CD4-positive, alpha-beta T cell treated with Interleukin-6 for 4 hours (primary cell): ENCODE measurements at regions not wholly inside any gene's neighbourhood (a gene's known extent, or its start where the extent isn't known, plus 50 kb on each side); places are given as distances from the start of the nearest gene placed in this dataset.

ENCODE experiments used
- DNase-seq: peaks from one replicate; pipeline ENCODE4 v3.0.0-alpha.2; 2020; ENCODE audit warnings: mixed read lengths

- DNase-seq: no peak
Observed at GRCh38 chr7:17660116-17660515, 280.2 kb downstream of the SNX13 start.

DNA sequence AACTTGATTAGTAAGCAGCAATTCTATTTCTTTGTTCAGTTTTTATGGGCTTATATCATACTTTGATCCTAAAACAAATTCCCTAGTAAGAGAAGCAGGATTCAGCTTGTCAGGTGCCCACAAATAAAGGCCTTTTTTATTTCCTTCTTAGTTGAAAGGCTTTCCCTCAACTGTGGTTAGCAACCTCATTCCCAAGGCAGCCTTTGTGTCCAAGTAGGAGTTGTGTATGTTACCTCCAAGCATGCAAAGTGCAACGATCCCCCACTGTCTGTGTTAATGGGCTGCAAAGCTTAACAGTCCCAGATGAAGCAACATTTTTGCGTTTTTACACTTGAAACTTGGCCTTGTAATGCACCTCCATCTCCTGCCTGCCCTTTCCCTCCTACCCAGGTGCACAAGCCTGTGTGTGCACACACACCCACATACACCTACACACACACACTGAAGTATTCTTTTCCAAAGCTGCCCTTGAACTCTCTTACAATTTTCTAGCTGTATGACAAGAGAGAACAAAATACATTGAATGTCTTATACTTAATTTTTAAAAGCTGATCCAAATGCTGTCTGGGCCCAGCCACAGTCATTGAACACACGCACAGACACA, 278.2 kb downstream of the SNX13 start:
- no peak for DNase-seq

DNA sequence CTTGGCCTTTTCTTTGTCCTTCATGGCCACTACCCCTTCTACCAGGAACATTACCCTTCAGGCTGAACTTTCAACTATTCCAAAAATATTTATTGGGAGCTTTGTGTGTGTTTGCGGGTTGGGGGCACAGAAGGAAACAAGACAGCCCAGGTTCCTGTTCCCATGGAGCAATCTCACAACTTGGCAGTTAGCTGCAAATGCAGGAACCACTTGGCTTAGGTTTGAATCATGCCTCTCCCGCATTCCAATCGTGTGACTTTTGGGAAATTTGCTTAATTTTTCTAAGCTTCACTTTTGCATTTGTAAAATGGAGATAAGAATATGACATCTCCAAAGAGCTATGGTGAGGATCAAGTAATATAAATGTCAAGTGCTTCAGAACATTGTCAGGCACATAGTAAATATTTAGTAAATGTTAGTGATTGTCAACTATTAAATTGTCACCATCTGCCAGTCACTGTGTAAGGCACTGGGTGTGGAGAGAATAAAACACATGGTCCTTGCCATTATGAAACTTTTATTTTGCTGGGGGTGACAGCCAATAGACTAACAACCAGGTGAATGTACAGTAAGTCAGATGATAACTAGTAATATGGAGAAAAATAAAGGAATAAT, 277.1 kb downstream of the SNX13 start:
- DNase-seq: no peak

- DNase-seq: no peak
Observed at GRCh38 chr7:17665029-17665428, 275.3 kb downstream of the SNX13 start.

- no peak for DNase-seq
Observed at GRCh38 chr7:17668122-17668521, 272.2 kb downstream of the SNX13 start.

- no peak for DNase-seq
Observed at GRCh38 chr7:17669204-17669603, 271.1 kb downstream of the SNX13 start.

DNA sequence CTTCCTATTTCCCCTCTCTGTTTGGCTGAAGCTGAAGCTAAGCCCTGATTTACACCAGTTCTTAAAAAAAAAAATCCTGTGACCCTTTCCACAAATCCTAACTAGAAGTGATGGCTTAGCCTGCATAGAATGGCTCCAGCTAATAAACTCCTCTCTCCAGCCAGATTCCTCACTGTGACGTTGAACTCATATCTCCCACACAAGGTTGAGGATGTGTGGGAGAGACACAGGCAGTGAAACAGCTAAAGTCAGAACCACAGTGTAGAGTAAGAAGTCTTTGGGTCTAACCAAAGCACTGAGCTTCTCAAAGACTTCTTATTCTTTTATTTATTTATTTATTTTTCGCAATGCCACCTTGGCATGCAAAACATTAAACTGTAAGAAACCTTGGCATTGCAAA, 268.3 kb downstream of the SNX13 start:
- DNase-seq: no peak

GRCh38 chr7:17672783-17673182, 267.5 kb downstream of the SNX13 start:
- DNase-seq: no peak

- DNase-seq: no peak
Observed at GRCh38 chr7:17674166-17674942, 265.9 kb downstream of the SNX13 start.

GRCh38 chr7:17674943-17675608, 265.2 kb downstream of the SNX13 start:
- no peak for DNase-seq

DNA sequence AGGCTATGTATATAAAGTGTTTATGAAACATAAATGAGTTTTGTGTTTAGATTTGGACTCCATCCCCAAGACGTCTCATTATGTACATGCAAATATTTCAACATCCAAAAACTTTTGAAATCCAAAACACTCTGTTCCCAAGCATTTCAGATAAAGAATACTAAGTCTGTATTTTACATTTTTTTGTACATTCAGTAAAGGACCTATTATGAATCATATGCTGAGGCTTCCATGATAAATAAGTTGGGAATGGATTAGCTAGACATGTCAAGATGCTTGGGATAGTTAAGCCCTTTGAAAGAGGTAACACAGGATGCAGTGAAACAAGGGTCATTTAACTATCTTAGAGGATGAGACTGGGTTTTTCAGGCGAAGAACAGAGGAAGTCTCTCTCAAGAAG, 262.9 kb downstream of the SNX13 start:
- no peak for DNase-seq

- no peak for DNase-seq
Observed at GRCh38 chr7:17678896-17679295, 261.4 kb downstream of the SNX13 start.

GRCh38 chr7:17679458-17679857, 260.8 kb downstream of the SNX13 start:
- no peak for DNase-seq

- no peak for DNase-seq
Observed at GRCh38 chr7:17680026-17680425, 260.3 kb downstream of the SNX13 start.

DNA sequence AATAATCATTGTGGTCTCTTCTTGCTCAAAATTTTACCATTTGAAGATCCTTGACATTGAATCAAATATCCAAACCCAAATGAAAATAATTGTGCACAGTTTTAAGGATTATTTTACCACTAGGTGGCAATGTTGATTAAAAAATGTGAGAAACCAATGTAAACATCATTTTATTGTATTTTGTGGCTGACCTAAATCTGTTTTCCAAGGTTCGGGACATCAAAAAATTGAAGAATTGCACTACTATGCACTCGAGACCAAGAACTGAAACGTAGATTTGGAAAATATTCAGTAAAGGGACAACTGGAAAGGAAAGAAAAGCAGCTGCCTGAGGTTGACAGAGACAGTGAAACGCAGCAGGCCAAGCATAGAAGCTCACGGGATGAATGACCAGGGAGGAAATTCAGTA, 259.3 kb downstream of the SNX13 start:
- DNase-seq: no peak

DNA sequence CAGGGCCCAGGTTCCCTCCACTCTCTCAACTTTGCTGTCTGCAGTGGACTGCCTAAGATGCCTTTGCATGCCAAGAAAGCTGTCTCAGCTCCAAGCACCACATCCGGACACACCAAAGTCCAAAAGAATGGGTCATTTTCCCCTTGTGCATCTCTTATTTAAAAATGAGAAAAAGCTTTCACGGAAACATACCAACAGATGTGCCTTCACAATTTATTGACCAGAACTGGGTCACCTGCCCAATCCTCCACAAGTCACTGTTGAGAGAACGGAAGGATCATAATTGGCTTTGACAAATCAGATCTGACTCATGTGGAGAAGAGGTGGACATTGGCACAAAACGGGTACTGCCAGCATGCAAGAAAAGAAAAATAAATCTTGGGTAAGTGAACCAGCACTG, 258.3 kb downstream of the SNX13 start:
- DNase-seq: no peak

DNA sequence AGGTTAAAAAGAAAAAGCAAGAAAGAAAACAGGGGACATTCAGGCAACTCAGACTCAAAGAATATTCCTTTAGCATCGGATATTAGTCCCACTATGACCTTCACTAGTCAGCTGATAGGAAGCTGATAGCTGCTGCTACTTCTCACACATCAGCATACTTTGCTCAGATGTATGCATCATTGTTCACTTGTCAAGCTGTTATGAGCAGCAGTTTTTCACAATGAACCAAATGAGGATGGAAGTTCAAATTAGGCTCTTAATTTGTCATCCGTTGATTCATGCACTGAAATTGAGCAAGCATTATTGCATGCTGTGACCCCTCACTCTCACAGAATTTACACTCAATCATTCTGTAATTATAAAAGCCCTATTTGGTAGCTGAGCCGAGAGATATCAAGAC, 257.7 kb downstream of the SNX13 start:
- no peak for DNase-seq

DNA sequence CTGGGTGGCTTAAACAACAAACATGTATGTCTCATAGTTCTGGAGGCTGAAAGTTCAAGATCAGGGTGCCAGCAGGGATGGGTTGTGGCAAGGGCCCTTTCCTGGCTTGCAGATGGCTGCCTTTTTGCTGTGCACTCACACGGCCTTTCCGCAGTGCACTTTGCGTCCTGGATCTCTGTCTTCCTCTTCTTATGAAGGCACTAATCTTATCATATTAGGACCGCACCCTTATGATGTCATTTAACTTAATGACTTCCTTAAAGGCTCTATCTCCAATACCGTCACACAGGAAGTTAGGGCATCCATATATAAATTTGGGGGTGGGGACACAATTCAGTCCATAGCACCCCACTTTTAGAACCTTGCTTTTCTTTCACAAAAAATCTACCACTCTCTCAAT, 255.2 kb downstream of the SNX13 start:
- no peak for DNase-seq

DNA sequence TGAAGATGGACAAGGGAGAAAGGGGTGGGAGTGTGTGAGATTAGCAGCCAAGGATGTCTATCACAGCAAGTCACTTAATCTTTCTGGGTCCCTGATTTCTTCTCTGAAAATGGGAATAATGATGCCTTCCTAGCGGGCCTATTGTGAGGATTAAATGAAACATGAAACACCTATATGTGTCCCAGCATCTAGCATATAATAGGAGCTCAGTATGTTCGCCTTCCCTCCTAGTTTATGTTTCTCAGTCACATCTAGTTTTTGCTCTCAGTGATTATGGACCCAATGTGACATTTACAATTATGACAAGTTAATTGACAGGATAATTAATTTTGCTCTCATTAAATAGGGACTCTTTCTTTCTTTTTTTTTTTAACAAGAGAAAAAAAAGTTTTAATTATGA, 252.9 kb downstream of the SNX13 start:
- DNase-seq: no peak

DNA sequence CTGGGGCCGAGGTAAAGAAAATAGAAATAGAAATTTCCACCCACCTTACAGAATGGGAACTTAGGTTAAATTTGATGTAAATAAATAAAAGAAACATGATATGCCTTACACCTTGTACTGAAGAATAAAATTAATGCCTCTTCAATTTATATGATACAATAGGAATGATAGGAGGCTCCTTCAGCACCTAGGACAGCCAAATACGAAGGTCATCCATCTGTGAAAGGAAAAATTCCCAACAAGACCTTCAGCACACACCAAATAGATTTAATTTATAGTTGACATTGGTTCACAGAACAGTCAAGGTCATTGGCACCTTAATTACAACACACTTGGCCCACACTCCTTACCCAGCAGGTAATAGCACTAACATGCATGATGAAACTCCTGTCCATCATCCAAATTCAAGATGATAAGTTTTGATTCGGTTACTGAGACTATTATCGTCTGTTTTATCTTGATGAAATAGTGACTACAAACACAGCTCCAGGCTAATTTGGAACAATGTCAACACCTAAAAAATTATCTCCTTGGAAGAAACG, 250.9 kb downstream of the SNX13 start:
- DNase-seq: no peak

DNA sequence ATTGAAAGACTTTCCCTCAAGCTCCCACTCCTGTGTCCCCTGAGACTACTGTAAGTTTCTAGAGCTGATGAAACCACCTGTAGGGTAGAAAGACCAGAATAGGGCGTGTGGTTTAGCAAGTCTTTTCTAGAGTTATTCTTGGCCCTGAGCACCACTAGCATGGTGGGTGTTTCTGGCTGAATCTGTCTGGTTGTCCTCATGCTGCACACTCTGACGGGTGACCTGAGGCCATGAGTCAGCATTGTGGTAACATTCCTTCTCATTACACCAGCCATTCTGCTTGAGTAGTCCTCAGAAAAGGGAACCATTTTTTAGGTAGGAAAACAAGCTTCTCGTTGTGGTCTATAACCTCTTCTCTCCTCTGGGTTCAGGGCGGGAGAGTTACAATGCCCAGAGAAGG, 250.3 kb downstream of the SNX13 start:
- no peak for DNase-seq

GRCh38 chr7:17696422-17696821, 243.9 kb downstream of the SNX13 start:
- no peak for DNase-seq

DNA sequence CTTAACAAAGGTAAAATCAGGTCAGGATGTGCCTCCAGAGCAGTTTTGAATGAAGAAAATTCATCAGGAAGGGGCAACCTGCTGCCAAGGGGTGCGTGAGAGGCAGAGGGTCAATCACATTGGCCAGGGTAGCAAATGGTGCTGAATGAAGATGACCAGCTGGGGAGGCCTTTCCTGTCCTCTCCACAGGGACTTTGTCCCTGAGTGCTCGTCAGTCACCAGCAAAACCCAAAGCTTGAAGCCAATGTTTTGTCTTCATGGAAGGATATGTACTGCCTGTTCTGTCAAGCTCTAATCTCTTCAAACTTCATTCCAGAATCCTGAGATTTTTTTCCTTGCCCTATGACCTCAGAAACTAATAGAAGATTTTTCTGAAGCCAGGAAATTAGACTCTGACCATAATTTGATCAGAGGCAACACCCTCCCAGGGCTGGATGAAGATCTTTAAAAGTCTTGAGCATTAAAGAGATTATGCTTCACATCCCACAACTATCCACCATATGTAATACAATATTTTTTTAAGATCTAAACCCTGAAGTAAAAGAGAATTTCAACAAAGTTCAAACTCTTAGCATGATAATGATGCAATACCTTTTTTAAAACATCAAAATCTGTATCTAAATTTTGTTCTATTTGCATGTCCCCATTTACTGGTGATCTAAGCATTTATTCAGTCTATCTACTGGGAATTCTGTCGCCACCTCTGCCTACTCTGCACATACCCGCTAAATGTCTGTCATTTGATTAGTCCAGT, 243.0 kb downstream of the SNX13 start:
- DNase-seq: no peak
